ENCODE measurements at regions not wholly inside any gene's neighbourhood (a gene's known extent, or its start where the extent isn't known, plus 50 kb on each side); places are given as distances from the start of the nearest gene placed in this dataset.
"Not testable (repeated sequence)": the region's sequence is repeated elsewhere in the genome, so short reads cannot be mapped to it uniquely, and the experiment has no call there.

DNA sequence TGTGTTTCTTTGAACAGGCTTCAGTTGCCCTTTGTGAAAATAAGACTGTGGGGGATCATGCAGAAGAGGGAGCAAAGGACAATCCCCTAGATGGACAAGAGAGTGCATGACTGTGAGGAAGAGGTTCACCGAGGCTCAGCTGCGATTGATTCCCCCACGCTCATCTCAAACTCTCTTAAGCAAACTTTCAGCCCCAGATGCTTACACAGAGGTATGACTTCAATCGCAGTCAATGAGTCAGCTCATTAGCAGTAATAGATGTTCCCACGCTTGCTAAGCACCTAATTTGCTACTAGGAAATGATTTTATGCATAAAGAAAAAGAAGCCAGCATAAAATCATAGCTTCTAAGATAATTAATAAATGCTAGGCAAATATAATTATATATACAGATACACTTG is 2256.1 kb upstream of the AGA start:
- Histone ChIP-seq H3K36me3 (ENCODE audit: control insufficient read depth, insufficient read depth, low read length) (no peaks in the 10 kb centered on the region), H3K4me1 (no peaks in the 10 kb centered on the region), H3K4me3 (ENCODE audit: low read depth, low read length) (no peak overlapping the region), H3K27me3 (replicated peaks; ENCODE audit: control insufficient read depth, insufficient read depth, low read length) (no peaks in the 10 kb centered on the region), H3K9me3 (no peaks in the 10 kb centered on the region)
- H3K27me3 Mint-ChIP-seq (ENCODE audit: insufficient read depth, unreplicated experiment), result no peaks in the 10 kb centered on the region
- H3K9me3 Mint-ChIP-seq (ENCODE audit: unreplicated experiment), result no peaks in the 10 kb centered on the region
- TF ChIP-seq, protein P1, sequence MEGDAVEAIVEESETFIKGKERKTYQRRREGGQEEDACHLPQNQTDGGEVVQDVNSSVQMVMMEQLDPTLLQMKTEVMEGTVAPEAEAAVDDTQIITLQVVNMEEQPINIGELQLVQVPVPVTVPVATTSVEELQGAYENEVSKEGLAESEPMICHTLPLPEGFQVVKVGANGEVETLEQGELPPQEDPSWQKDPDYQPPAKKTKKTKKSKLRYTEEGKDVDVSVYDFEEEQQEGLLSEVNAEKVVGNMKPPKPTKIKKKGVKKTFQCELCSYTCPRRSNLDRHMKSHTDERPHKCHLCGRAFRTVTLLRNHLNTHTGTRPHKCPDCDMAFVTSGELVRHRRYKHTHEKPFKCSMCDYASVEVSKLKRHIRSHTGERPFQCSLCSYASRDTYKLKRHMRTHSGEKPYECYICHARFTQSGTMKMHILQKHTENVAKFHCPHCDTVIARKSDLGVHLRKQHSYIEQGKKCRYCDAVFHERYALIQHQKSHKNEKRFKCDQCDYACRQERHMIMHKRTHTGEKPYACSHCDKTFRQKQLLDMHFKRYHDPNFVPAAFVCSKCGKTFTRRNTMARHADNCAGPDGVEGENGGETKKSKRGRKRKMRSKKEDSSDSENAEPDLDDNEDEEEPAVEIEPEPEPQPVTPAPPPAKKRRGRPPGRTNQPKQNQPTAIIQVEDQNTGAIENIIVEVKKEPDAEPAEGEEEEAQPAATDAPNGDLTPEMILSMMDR (IDR thresholded peaks at IDR 0.05; ENCODE audit: insufficient read depth in 1 of 2, low read depth in 1 of 2, low read length in 1 of 2, severe bottlenecking in 1 of 2, unreplicated experiment in 1 of 2), result no peak
- ChIA-PET CTCF (no interaction called here), POLR2A (no interaction called here)
- no peaks in the 10 kb centered on the region for H3K4me1 Mint-ChIP-seq (ENCODE audit: low read depth, unreplicated experiment)
- no peak for DNase-seq
- no peaks in the 10 kb centered on the region for H3K36me3 Mint-ChIP-seq (ENCODE audit: insufficient read depth, unreplicated experiment)
- no TSS peak for BruUV-seq (replicated peaks)
- H3K27ac Mint-ChIP-seq (ENCODE audit: unreplicated experiment), result no peak overlapping the region
- intact Hi-C loops (cut with micrococcal nuclease; ENCODE audit: unreplicated experiment), result no loop called here
- H3K4me3 Mint-ChIP-seq (ENCODE audit: unreplicated experiment), result no peak overlapping the region

DNA sequence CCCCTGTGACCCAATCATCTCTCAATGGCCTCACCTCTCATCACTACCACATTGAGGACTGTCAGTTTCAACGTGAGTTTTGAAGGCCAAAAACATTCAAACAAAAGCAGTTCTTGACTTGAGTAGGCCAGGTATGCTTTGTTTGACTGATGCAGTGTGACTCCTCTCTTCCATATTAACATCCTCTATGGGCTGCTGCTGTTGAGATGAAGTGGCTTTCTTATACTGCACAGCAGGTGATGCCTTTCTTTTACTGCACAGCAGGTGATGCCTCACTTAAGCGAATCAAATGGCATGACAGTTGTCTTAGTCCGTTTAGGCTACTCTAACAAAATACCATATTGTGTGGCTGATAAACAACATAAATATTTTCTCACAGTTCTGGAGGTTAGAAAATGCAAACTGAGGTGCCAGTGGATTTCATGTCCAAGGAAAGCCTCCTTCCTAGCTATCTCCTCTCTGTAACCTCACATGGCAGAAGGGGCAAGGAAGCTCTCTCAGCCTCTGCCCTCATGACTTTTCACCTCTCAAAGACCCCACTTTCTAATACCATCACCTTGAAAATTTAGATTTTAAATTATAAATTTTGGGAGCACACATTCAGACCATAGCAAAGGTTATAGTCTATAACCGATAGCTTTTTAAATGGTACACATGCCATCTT is 2267.9 kb upstream of the AGA start:
- H3K4me1 Mint-ChIP-seq (ENCODE audit: low read depth, unreplicated experiment), result no peaks in the 10 kb centered on the region
- no peaks in the 10 kb centered on the region for H3K27me3 Mint-ChIP-seq (ENCODE audit: insufficient read depth, unreplicated experiment)
- ChIA-PET POLR2A (no interaction called here), CTCF (no interaction called here)
- H3K36me3 ChIP-seq (ENCODE audit: control insufficient read depth, insufficient read depth, low read length), result no peaks in the 10 kb centered on the region
- no peaks in the 10 kb centered on the region for H3K27me3 ChIP-seq (replicated peaks; ENCODE audit: control insufficient read depth, insufficient read depth, low read length)
- H3K9me3 ChIP-seq, result no peaks in the 10 kb centered on the region
- H3K36me3 Mint-ChIP-seq (ENCODE audit: insufficient read depth, unreplicated experiment), result no peaks in the 10 kb centered on the region
- TF ChIP-seq, protein P1 (IDR thresholded peaks at IDR 0.05; ENCODE audit: insufficient read depth in 1 of 2, low read depth in 1 of 2, low read length in 1 of 2, severe bottlenecking in 1 of 2, unreplicated experiment in 1 of 2), result no peak
- H3K4me3 Mint-ChIP-seq (ENCODE audit: unreplicated experiment), result no peak overlapping the region
- no peaks in the 10 kb centered on the region for H3K9me3 Mint-ChIP-seq (ENCODE audit: unreplicated experiment)
- intact Hi-C loops (cut with micrococcal nuclease; ENCODE audit: unreplicated experiment), result no loop called here
- H3K27ac Mint-ChIP-seq (ENCODE audit: unreplicated experiment), result no peak overlapping the region
- H3K4me1 ChIP-seq, result no peaks in the 10 kb centered on the region
- no peak overlapping the region for H3K4me3 ChIP-seq (ENCODE audit: low read depth, low read length)
- DNase-seq, result no peak
- BruUV-seq (replicated peaks), result no TSS peak

DNA sequence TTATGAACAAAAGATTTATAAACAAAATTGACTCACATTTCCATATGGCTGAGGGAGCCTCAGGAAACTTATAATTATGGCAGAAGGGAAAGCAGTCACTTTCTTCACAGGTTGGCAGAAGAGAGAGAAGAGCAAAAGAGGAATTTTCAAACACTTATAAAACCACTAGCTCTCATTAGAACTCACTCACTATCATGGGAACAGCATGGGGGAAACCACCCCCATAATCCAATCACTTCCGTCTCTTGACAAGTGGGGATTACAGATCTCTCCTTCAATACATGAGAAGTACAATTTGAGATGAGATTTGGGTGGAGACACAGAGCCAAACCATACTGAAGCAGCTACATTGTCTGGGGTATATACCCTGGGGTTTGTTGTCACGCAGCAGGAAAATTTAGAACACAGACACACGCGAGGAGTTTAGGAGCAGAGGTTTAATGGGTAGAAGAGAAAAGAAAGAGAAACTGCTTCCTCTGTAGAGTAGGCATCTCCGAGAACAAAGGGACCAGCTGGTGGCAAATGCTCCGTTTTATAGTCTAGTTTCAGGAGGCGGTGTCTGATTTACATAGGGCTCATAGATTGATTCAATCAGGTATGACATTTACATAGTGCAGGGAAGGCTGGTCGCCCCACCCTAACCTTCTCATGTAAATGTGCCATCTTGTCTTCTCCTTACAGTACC is 2277.7 kb upstream of the AGA start:
- no peak overlapping the region for H3K27ac Mint-ChIP-seq (ENCODE audit: unreplicated experiment)
- CTCF ChIA-PET, result no interaction called here
- H3K4me3 Mint-ChIP-seq (ENCODE audit: unreplicated experiment), result no peak overlapping the region
- TF ChIP-seq, protein P1 (IDR thresholded peaks at IDR 0.05; ENCODE audit: insufficient read depth in 1 of 2, low read depth in 1 of 2, low read length in 1 of 2, severe bottlenecking in 1 of 2, unreplicated experiment in 1 of 2), result no peak
- H3K9me3 Mint-ChIP-seq (ENCODE audit: unreplicated experiment), result no peaks in the 10 kb centered on the region
- no peaks in the 10 kb centered on the region for H3K4me1 ChIP-seq
- intact Hi-C loops (cut with micrococcal nuclease; ENCODE audit: unreplicated experiment), result no loop called here
- POLR2A ChIA-PET, result no interaction called here
- no peak for DNase-seq
- no TSS peak for BruUV-seq (replicated peaks)
- H3K9me3 ChIP-seq, result no peaks in the 10 kb centered on the region
- H3K27me3 ChIP-seq (replicated peaks; ENCODE audit: control insufficient read depth, insufficient read depth, low read length), result no peaks in the 10 kb centered on the region
- H3K36me3 ChIP-seq (ENCODE audit: control insufficient read depth, insufficient read depth, low read length), result no peaks in the 10 kb centered on the region
- no peak overlapping the region for H3K4me3 ChIP-seq (ENCODE audit: low read depth, low read length)
- H3K36me3 Mint-ChIP-seq (ENCODE audit: insufficient read depth, unreplicated experiment), result no peaks in the 10 kb centered on the region
- H3K27me3 Mint-ChIP-seq (ENCODE audit: insufficient read depth, unreplicated experiment), result no peaks in the 10 kb centered on the region
- no peaks in the 10 kb centered on the region for H3K4me1 Mint-ChIP-seq (ENCODE audit: low read depth, unreplicated experiment)

DNA sequence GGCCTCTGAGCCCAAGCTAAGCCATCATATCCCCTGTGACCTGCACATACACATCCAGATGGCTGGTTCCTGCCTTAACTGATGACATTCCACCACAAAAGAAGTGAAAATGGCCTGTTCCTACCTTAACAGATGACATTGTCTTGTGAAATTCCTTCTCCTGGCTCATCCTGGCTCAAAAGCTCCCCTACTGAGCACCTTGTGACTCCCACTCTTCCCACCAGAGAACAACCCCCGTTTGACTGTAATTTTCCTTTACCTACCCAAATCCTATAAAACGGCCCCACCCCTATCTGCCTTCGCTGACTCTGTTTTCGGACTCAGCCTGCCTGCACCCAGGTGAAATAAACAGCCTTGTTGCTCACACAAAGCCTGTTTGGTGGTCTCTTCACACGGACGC is 2284.3 kb upstream of the AGA start:
- H3K4me1 Mint-ChIP-seq (ENCODE audit: low read depth, unreplicated experiment); H3K4me1 ChIP-seq; intact Hi-C loops (cut with micrococcal nuclease; ENCODE audit: unreplicated experiment); DNase-seq; CTCF ChIA-PET; POLR2A ChIA-PET; H3K36me3 ChIP-seq (ENCODE audit: control insufficient read depth, insufficient read depth, low read length); H3K9me3 ChIP-seq; H3K27me3 ChIP-seq (replicated peaks; ENCODE audit: control insufficient read depth, insufficient read depth, low read length); H3K4me3 Mint-ChIP-seq (ENCODE audit: unreplicated experiment); H3K27ac Mint-ChIP-seq (ENCODE audit: unreplicated experiment); H3K4me3 ChIP-seq (ENCODE audit: low read depth, low read length); BruUV-seq (replicated peaks); H3K36me3 Mint-ChIP-seq (ENCODE audit: insufficient read depth, unreplicated experiment); H3K9me3 Mint-ChIP-seq (ENCODE audit: unreplicated experiment); H3K27me3 Mint-ChIP-seq (ENCODE audit: insufficient read depth, unreplicated experiment): not testable (repeated sequence)

Data from Caco-2 (cell line).